CD4-positive, alpha-beta T cell treated with Interleukin-17A for 4 hours (primary cell): ENCODE measurements at regions not wholly inside any gene's neighbourhood (a gene's known extent, or its start where the extent isn't known, plus 50 kb on each side); places are given as distances from the start of the nearest gene placed in this dataset.
"Not testable (repeated sequence)": the region's sequence is repeated elsewhere in the genome, so short reads cannot be mapped to it uniquely, and the experiment has no call there.

Experiments used
- DNase-seq: peaks from one replicate; pipeline ENCODE4 v3.0.0-alpha.2; 2020; ENCODE audit warnings: mixed read lengths

GRCh38 chr7:103244865-103245264, 52.4 kb upstream of the PMPCB start:
- DNase-seq, result peak; percentile 2

GRCh38 chr7:103240806-103241205, 56.4 kb upstream of the PMPCB start:
- no peak for DNase-seq

- DNase-seq, result not testable (repeated sequence)
Measured at GRCh38 chr7:103235824-103236223, 61.4 kb upstream of the PMPCB start.

- not testable (repeated sequence) for DNase-seq
Measured at GRCh38 chr7:103234877-103235276, 62.4 kb upstream of the PMPCB start.

- not testable (repeated sequence) for DNase-seq
Measured at GRCh38 chr7:103227787-103228186, 69.4 kb upstream of the PMPCB start.

GRCh38 chr7:103225798-103226197, 71.4 kb upstream of the PMPCB start:
- not testable (repeated sequence) for DNase-seq

GRCh38 chr7:103223065-103223464, 74.2 kb upstream of the NAPEPLD start:
- not testable (repeated sequence) for DNase-seq

GRCh38 chr7:103211049-103211448, 62.1 kb upstream of the NAPEPLD start:
- DNase-seq, result not testable (repeated sequence)

- not testable (repeated sequence) for DNase-seq
Measured at GRCh38 chr7:103199191-103199590, 50.3 kb upstream of the NAPEPLD start.
